ENCODE measurements at regions not wholly inside any gene's neighbourhood (a gene's known extent, or its start where the extent isn't known, plus 50 kb on each side); places are given as distances from the start of the nearest gene placed in this dataset.

- TF ChIP-seq CTCF (IDR thresholded peaks at IDR 0.05): no peak
- TF ChIP-seq POLR2A (IDR thresholded peaks at IDR 0.05): no peak
Measured at GRCh38 chr5:67581203-67581602, 384.6 kb upstream of the CD180 start.

Data from vagina (tissue), 2 donors.